Activated T-helper 1 cell treated with anti-CD3 and anti-CD28 coated beads, Interleukin-12 subunit alpha, Interleukin-12 subunit beta, Interleukin-2, Interleukin-4 antibody, amounts not matched to agents 30 ng/mL and 10 ng/mL and 1 ng/mL, durations not matched to agents 14 hours and 24 hours and 36 hours (primary cell): ENCODE measurements at regions not wholly inside any gene's neighbourhood (a gene's known extent, or its start where the extent isn't known, plus 50 kb on each side); places are given as distances from the start of the nearest gene placed in this dataset.

Experiments used
- DNase-seq: peaks from one replicate; pipeline ENCODE4 v3.0.0; 2021; ENCODE audit warnings: low spot score
- H3K27ac Mint-ChIP-seq: one replicate; pipeline ENCODE4 v1.8.0; 2021; ENCODE audit warnings: mild to moderate bottlenecking, mixed read lengths
- H3K27me3 Mint-ChIP-seq: one replicate; pipeline ENCODE4 v1.8.0; 2022; ENCODE audit warnings: mild to moderate bottlenecking, moderate library complexity, mixed read lengths; ENCODE audit not compliant: insufficient read depth
- H3K36me3 Mint-ChIP-seq: one replicate; pipeline ENCODE4 v1.8.0; 2021; ENCODE audit warnings: low read depth, mixed read lengths
- H3K4me1 Mint-ChIP-seq: one replicate; pipeline ENCODE4 v1.8.0; 2021; ENCODE audit warnings: low read depth, mixed read lengths
- H3K4me3 Mint-ChIP-seq: one replicate; pipeline ENCODE4 v1.8.0; 2021; ENCODE audit warnings: mild to moderate bottlenecking, moderate library complexity, mixed read lengths
- H3K9me3 Mint-ChIP-seq: one replicate; pipeline ENCODE4 v1.8.0; 2021; ENCODE audit warnings: mixed read lengths
- intact Hi-C: fragments of 100-400 bp; cut with micrococcal nuclease; formaldehyde crosslinking; loops from one replicate; pipeline ENCODE4 v1.15.1; 2024

GRCh38 chr2:193895226-193895625 lies 1700.5 kb upstream of the TMEFF2 start:
- Mint-ChIP-seq H3K27me3 (no peaks in the 10 kb centered on the region), H3K36me3 (no peaks in the 10 kb centered on the region), H3K9me3 (no peaks in the 10 kb centered on the region), H3K4me1 (no peaks in the 10 kb centered on the region), H3K4me3 (no peak overlapping the region), H3K27ac (no peak overlapping the region)
- intact Hi-C loops: no loop called here
- no peak for DNase-seq

GRCh38 chr2:193894081-193894480 lies 1699.3 kb upstream of the TMEFF2 start:
- no peak overlapping the region for H3K4me3 Mint-ChIP-seq
- intact Hi-C loops: no loop called here
- H3K4me1 Mint-ChIP-seq: no peaks in the 10 kb centered on the region
- no peaks in the 10 kb centered on the region for H3K27me3 Mint-ChIP-seq
- no peak overlapping the region for H3K27ac Mint-ChIP-seq
- no peaks in the 10 kb centered on the region for H3K36me3 Mint-ChIP-seq
- no peak for DNase-seq
- no peaks in the 10 kb centered on the region for H3K9me3 Mint-ChIP-seq

- H3K4me1 Mint-ChIP-seq: no peaks in the 10 kb centered on the region
- no peak for DNase-seq
- no peaks in the 10 kb centered on the region for H3K36me3 Mint-ChIP-seq
- H3K27ac Mint-ChIP-seq: no peak overlapping the region
- no peak overlapping the region for H3K4me3 Mint-ChIP-seq
- no peaks in the 10 kb centered on the region for H3K27me3 Mint-ChIP-seq
- intact Hi-C loops: no loop called here
- no peaks in the 10 kb centered on the region for H3K9me3 Mint-ChIP-seq
These were observed 1696.3 kb upstream of the TMEFF2 start for GRCh38 chr2:193891023-193891422.

GRCh38 chr2:193885419-193885818 lies 1690.7 kb upstream of the TMEFF2 start:
- intact Hi-C loops: no loop called here
- DNase-seq: no peak
- Mint-ChIP-seq H3K36me3 (no peaks in the 10 kb centered on the region), H3K27ac (no peak overlapping the region), H3K4me3 (no peak overlapping the region), H3K27me3 (no peaks in the 10 kb centered on the region), H3K9me3 (peaks cover 9% of the 10 kb centered on the region), H3K4me1 (no peaks in the 10 kb centered on the region)

GRCh38 chr2:193883820-193884219 lies 1689.1 kb upstream of the TMEFF2 start:
- Mint-ChIP-seq H3K27me3 (no peaks in the 10 kb centered on the region), H3K36me3 (no peaks in the 10 kb centered on the region), H3K4me1 (no peaks in the 10 kb centered on the region), H3K27ac (no peak overlapping the region), H3K4me3 (no peak overlapping the region), H3K9me3 (peaks cover 9% of the 10 kb centered on the region)
- no peak for DNase-seq
- intact Hi-C loops: no loop called here

- Mint-ChIP-seq H3K27me3 (no peaks in the 10 kb centered on the region), H3K4me3 (no peak overlapping the region), H3K4me1 (no peaks in the 10 kb centered on the region), H3K27ac (no peak overlapping the region), H3K36me3 (no peaks in the 10 kb centered on the region), H3K9me3 (peaks cover 4% of the 10 kb centered on the region)
- intact Hi-C loops: no loop called here
- no peak for DNase-seq
These were observed 1682.2 kb upstream of the TMEFF2 start for GRCh38 chr2:193876980-193877379.

- intact Hi-C loops: no loop called here
- DNase-seq: no peak
- Mint-ChIP-seq H3K4me1 (no peaks in the 10 kb centered on the region), H3K9me3 (no peaks in the 10 kb centered on the region), H3K36me3 (no peaks in the 10 kb centered on the region), H3K27ac (no peak overlapping the region), H3K27me3 (no peaks in the 10 kb centered on the region), H3K4me3 (no peak overlapping the region)
These were observed 1674.8 kb upstream of the TMEFF2 start for GRCh38 chr2:193869564-193869963.

- Mint-ChIP-seq H3K4me3 (no peak overlapping the region), H3K9me3 (no peaks in the 10 kb centered on the region), H3K27me3 (no peaks in the 10 kb centered on the region), H3K27ac (no peak overlapping the region), H3K36me3 (no peaks in the 10 kb centered on the region), H3K4me1 (no peaks in the 10 kb centered on the region)
- intact Hi-C loops: no loop called here
- no peak for DNase-seq
These were observed 1674.1 kb upstream of the TMEFF2 start for GRCh38 chr2:193868833-193869232.

- H3K27me3 Mint-ChIP-seq: no peaks in the 10 kb centered on the region
- intact Hi-C loops: no loop called here
- H3K36me3 Mint-ChIP-seq: no peaks in the 10 kb centered on the region
- no peaks in the 10 kb centered on the region for H3K4me1 Mint-ChIP-seq
- H3K4me3 Mint-ChIP-seq: no peak overlapping the region
- no peaks in the 10 kb centered on the region for H3K9me3 Mint-ChIP-seq
- no peak for DNase-seq
- H3K27ac Mint-ChIP-seq: no peak overlapping the region
These were observed 1673.4 kb upstream of the TMEFF2 start for GRCh38 chr2:193868132-193868531.

- no peak for DNase-seq
- no peak overlapping the region for H3K27ac Mint-ChIP-seq
- no peaks in the 10 kb centered on the region for H3K9me3 Mint-ChIP-seq
- no peaks in the 10 kb centered on the region for H3K27me3 Mint-ChIP-seq
- intact Hi-C loops: no loop called here
- H3K4me1 Mint-ChIP-seq: no peaks in the 10 kb centered on the region
- H3K36me3 Mint-ChIP-seq: no peaks in the 10 kb centered on the region
- no peak overlapping the region for H3K4me3 Mint-ChIP-seq
These were observed 1672.7 kb upstream of the TMEFF2 start for GRCh38 chr2:193867454-193867853.

- Mint-ChIP-seq H3K9me3 (no peaks in the 10 kb centered on the region), H3K27ac (no peak overlapping the region), H3K36me3 (no peaks in the 10 kb centered on the region), H3K4me1 (no peaks in the 10 kb centered on the region), H3K4me3 (no peak overlapping the region), H3K27me3 (no peaks in the 10 kb centered on the region)
- DNase-seq: no peak
- intact Hi-C loops: no loop called here
These were observed 1666.8 kb upstream of the TMEFF2 start for GRCh38 chr2:193861557-193861956.

GRCh38 chr2:193847991-193848390 lies 1653.3 kb upstream of the TMEFF2 start:
- intact Hi-C loops: no loop called here
- no peaks in the 10 kb centered on the region for H3K36me3 Mint-ChIP-seq
- no peak for DNase-seq

GRCh38 chr2:193847130-193847529 lies 1652.4 kb upstream of the TMEFF2 start:
- Mint-ChIP-seq H3K27ac (no peak overlapping the region), H3K4me1 (no peaks in the 10 kb centered on the region), H3K36me3 (no peaks in the 10 kb centered on the region), H3K4me3 (no peak overlapping the region), H3K9me3 (no peaks in the 10 kb centered on the region), H3K27me3 (no peaks in the 10 kb centered on the region)
- intact Hi-C loops: no loop called here
- no peak for DNase-seq

More at GRCh38 chr2:193847991-193848390, 1653.3 kb upstream of the TMEFF2 start:
- no peaks in the 10 kb centered on the region for H3K4me1 Mint-ChIP-seq
- H3K4me3 Mint-ChIP-seq: no peak overlapping the region
- no peaks in the 10 kb centered on the region for H3K27me3 Mint-ChIP-seq
- H3K9me3 Mint-ChIP-seq: no peaks in the 10 kb centered on the region
- no peak overlapping the region for H3K27ac Mint-ChIP-seq

- no peak for DNase-seq
- H3K4me3 Mint-ChIP-seq: no peak overlapping the region
- no peak overlapping the region for H3K27ac Mint-ChIP-seq
- no peaks in the 10 kb centered on the region for H3K9me3 Mint-ChIP-seq
- H3K36me3 Mint-ChIP-seq: no peaks in the 10 kb centered on the region
- no peaks in the 10 kb centered on the region for H3K4me1 Mint-ChIP-seq
- intact Hi-C loops: no loop called here
- H3K27me3 Mint-ChIP-seq: no peaks in the 10 kb centered on the region
These were observed 1650.9 kb upstream of the TMEFF2 start for GRCh38 chr2:193845604-193846003.
